Natural killer cell (primary cell): ENCODE measurements at regions not wholly inside any gene's neighbourhood (a gene's known extent, or its start where the extent isn't known, plus 50 kb on each side); places are given as distances from the start of the nearest gene placed in this dataset.

Experiments
- ATAC-seq, 3 donors: fragments of 150-1000 bp in 2 of 3; fragments of 200-7000 bp in 1 of 3; cut with Tn5 transposase; 1 replicate in 1 of 3; 2 replicates in 2 of 3; pipeline ENCODE4 v1.10.0; 2021; ENCODE audit warnings: mild to moderate bottlenecking in 2 of 3, moderate library complexity in 2 of 3
- DNase-seq, 2 donors: peaks; one replicate each; pipeline versions ENCODE4 v3.0.0 to v3.0.0-alpha.2; 2013 to 2021; ENCODE audit warnings: mixed read lengths in 1 of 2
- H3K27ac ChIP-seq: one replicate; pipeline ENCODE4 v1.5.1; 2013; ENCODE audit warnings: mild to moderate bottlenecking, low read length
- H3K27me3 ChIP-seq: one replicate; pipeline ENCODE4 v1.6.1; 2013; ENCODE audit warnings: low read length; ENCODE audit not compliant: control insufficient read depth, insufficient read depth
- H3K36me3 ChIP-seq: one replicate; pipeline ENCODE4 v1.6.1; 2013; ENCODE audit warnings: low read length; ENCODE audit not compliant: control insufficient read depth, insufficient read depth
- H3K4me1 ChIP-seq: one replicate; pipeline ENCODE4 v1.6.1; 2013; ENCODE audit warnings: low read length; ENCODE audit not compliant: control insufficient read depth, insufficient read depth
- H3K4me3 ChIP-seq: one replicate; pipeline ENCODE4 v1.5.1; 2013; ENCODE audit warnings: low read length
- H3K9me3 ChIP-seq: one replicate; pipeline ENCODE4 v1.6.1; 2013; ENCODE audit warnings: low read length; ENCODE audit not compliant: control insufficient read depth, insufficient read depth
- H3K27ac Mint-ChIP-seq, 2 donors: one replicate each; pipeline ENCODE4 v1.8.0; 2022; ENCODE audit warnings: mild to moderate bottlenecking in 2 of 2, mixed read lengths in 2 of 2, moderate library complexity in 1 of 2
- H3K27me3 Mint-ChIP-seq, 2 donors: one replicate each; pipeline ENCODE4 v1.8.0; 2022; ENCODE audit warnings: low read depth in 2 of 2, mixed read lengths in 2 of 2
- H3K36me3 Mint-ChIP-seq: one replicate; pipeline ENCODE4 v1.8.0; 2022; ENCODE audit warnings: mixed read lengths
- H3K4me1 Mint-ChIP-seq, 2 donors: one replicate each; pipeline ENCODE4 v1.8.0; 2022; ENCODE audit warnings: mixed read lengths in 2 of 2
- H3K4me3 Mint-ChIP-seq: one replicate; pipeline ENCODE4 v1.8.0; 2022; ENCODE audit warnings: mild to moderate bottlenecking, moderate library complexity, mixed read lengths
- H3K9me3 Mint-ChIP-seq, 2 donors: one replicate each; pipeline ENCODE4 v1.8.0; 2022; ENCODE audit warnings: mixed read lengths in 2 of 2
- CTCF ChIP-seq: fragments of 200-600 bp; IDR thresholded peaks from one replicate; pipeline ENCODE4 v1.8.0; 2022; ENCODE audit warnings: antibody characterized with exemption
- WGBS: methylation state at CpG from one replicate; pipeline ENCODE4 v1.1.7; 2013; ENCODE audit warnings: missing lambda C conversion rate; ENCODE audit not compliant: insufficient coverage; 5-methylcytosine and 5-hydroxymethylcytosine counted together
- intact Hi-C: fragments of 100-400 bp; cut with micrococcal nuclease; formaldehyde crosslinking; loops from one replicate; pipeline ENCODE4 v1.14.2; 2022

GRCh38 chr4:165610679-165611437 is 232.1 kb downstream of the CPE start:
- intact Hi-C loops: no loop called here
- H3K4me1 ChIP-seq: no peaks in the 10 kb centered on the region
- H3K27ac ChIP-seq: no peak overlapping the region
- Mint-ChIP-seq H3K36me3 (no peaks in the 10 kb centered on the region), H3K27ac (no peak overlapping the region), H3K4me3 (no peak overlapping the region), H3K4me1 (no peaks in the 10 kb centered on the region), H3K27me3 (no peaks in the 10 kb centered on the region), H3K9me3 (peaks cover 8 to 13% of the 10 kb centered on the region in 2 donors)
- no peaks in the 10 kb centered on the region for H3K27me3 ChIP-seq
- DNase-seq (no peak), ATAC-seq (no peak)
- no peak for TF ChIP-seq CTCF
- WGBS: 38% methylated on average over 4 of the region's 6 CpGs
- H3K9me3 ChIP-seq: no peaks in the 10 kb centered on the region
- H3K4me3 ChIP-seq: no peak overlapping the region
- H3K36me3 ChIP-seq: no peaks in the 10 kb centered on the region

GRCh38 chr4:165612936-165613335 is 234.1 kb downstream of the CPE start:
- ATAC-seq (no peak), DNase-seq (no peak)
- intact Hi-C loops: no loop called here
- TF ChIP-seq CTCF: no peak
- H3K36me3 ChIP-seq: no peaks in the 10 kb centered on the region
- no peak overlapping the region for H3K27ac ChIP-seq
- Mint-ChIP-seq H3K4me3 (no peak overlapping the region), H3K36me3 (no peaks in the 10 kb centered on the region), H3K27me3 (no peaks in the 10 kb centered on the region), H3K9me3 (peaks cover 8 to 13% of the 10 kb centered on the region in 2 donors), H3K27ac (no peak overlapping the region), H3K4me1 (no peaks in the 10 kb centered on the region)
- no peaks in the 10 kb centered on the region for H3K4me1 ChIP-seq
- H3K27me3 ChIP-seq: no peaks in the 10 kb centered on the region
- no peak overlapping the region for H3K4me3 ChIP-seq
- WGBS: 0% methylated on average over 1 of the region's 1 CpG
- H3K9me3 ChIP-seq: no peaks in the 10 kb centered on the region

- H3K4me3 ChIP-seq: no peak overlapping the region
- no peak for ATAC-seq
- Mint-ChIP-seq H3K27ac (no peak overlapping the region), H3K27me3 (no peaks in the 10 kb centered on the region), H3K9me3 (peaks cover 13 to 16% of the 10 kb centered on the region in 2 donors), H3K4me3 (no peak overlapping the region), H3K36me3 (no peaks in the 10 kb centered on the region), H3K4me1 (no peaks in the 10 kb centered on the region)
- H3K36me3 ChIP-seq: no peaks in the 10 kb centered on the region
- H3K4me1 ChIP-seq: no peaks in the 10 kb centered on the region
- H3K27me3 ChIP-seq: no peaks in the 10 kb centered on the region
- WGBS: 94% methylated on average over 2 of the region's 2 CpGs
- no peak for DNase-seq
- no peak for TF ChIP-seq CTCF
- no peaks in the 10 kb centered on the region for H3K9me3 ChIP-seq
- intact Hi-C loops: no loop called here
- no peak overlapping the region for H3K27ac ChIP-seq
These were observed 234.8 kb downstream of the CPE start for GRCh38 chr4:165613581-165613980.

- TF ChIP-seq CTCF: no peak
- Mint-ChIP-seq H3K27me3 (no peaks in the 10 kb centered on the region), H3K9me3 (peaks cover 7 to 11% of the 10 kb centered on the region in 2 donors), H3K36me3 (no peaks in the 10 kb centered on the region), H3K4me1 (no peaks in the 10 kb centered on the region), H3K4me3 (no peak overlapping the region), H3K27ac (no peak overlapping the region)
- no peaks in the 10 kb centered on the region for H3K36me3 ChIP-seq
- 100% methylated on average over 2 of the region's 3 CpGs for WGBS
- H3K9me3 ChIP-seq: no peaks in the 10 kb centered on the region
- H3K4me3 ChIP-seq: no peak overlapping the region
- DNase-seq: no peak
- no peaks in the 10 kb centered on the region for H3K4me1 ChIP-seq
- H3K27ac ChIP-seq: no peak overlapping the region
- intact Hi-C loops: no loop called here
- no peaks in the 10 kb centered on the region for H3K27me3 ChIP-seq
- ATAC-seq: no peak
These were observed 242.1 kb downstream of the CPE start for GRCh38 chr4:165620913-165621312.
